SK-N-SH (cell line): ENCODE measurements at regions not wholly inside any gene's neighbourhood (a gene's known extent, or its start where the extent isn't known, plus 50 kb on each side); places are given as distances from the start of the nearest gene placed in this dataset.

ENCODE experiments used
- CTCF ChIA-PET: fragments of 300-600, 350-600 bp; formaldehyde crosslinking; extraction: SDS; loops from one replicate; lab custom pipeline; 2021; lab: Yijun Ruan, JAX
- POLR2A ChIA-PET: fragments of 350-600 bp; sonication (Branson Sonifier 250); formaldehyde crosslinking; extraction: SDS; loops from one replicate; lab custom pipeline; 2020; ENCODE audit warnings: antibody characterized with exemption, inconsistent platforms; lab: Yijun Ruan, JAX
- DNase-seq: peaks from one replicate; pipeline ENCODE4 v3.0.0; 2012
- H2AFZ ChIP-seq: fragments of 200-600 bp; sonication (generic); 2 replicates; pipeline ENCODE4 v1.8.1; 2016; ENCODE audit warnings: antibody characterized with exemption, mild to moderate bottlenecking, low read depth
- H3F3A ChIP-seq: fragments of 200-600 bp; sonication (generic); replicated peaks from 2 replicates; pipeline ENCODE3; 2016; ENCODE audit warnings: antibody characterized with exemption, mild to moderate bottlenecking; ENCODE audit not compliant: insufficient read depth
- H3K27ac ChIP-seq, 2 experiments: fragments of 200-500 bp in 1 of 2; fragments of 200-600 bp in 1 of 2; sonication (Bioruptor generic) in 1 of 2; sonication (generic), shearing (Covaris generic) in 1 of 2; 2 replicates each; pipeline versions ENCODE4 v1.5.1 to v1.6.1; 2014 to 2016; ENCODE audit warnings: low read depth in 2 of 2, inconsistent platforms in 1 of 2, low read length in 1 of 2, mild to moderate bottlenecking in 1 of 2, mixed read lengths in 1 of 2
- H3K27me3 ChIP-seq: fragments of 200-600 bp; sonication (generic), shearing (Covaris generic); 2 replicates; pipeline ENCODE4 v1.6.1; 2016; ENCODE audit warnings: mixed run types; ENCODE audit not compliant: insufficient read depth
- H3K36me3 ChIP-seq, 2 experiments: fragments of 200-500 bp in 1 of 2; fragments of 200-600 bp in 1 of 2; sonication (Bioruptor generic) in 1 of 2; sonication (generic) in 1 of 2; replicated peaks in 1 of 2; 2 replicates each; pipeline versions ENCODE3 to v1.5.1; 2014 to 2016; ENCODE audit warnings: low read length in 1 of 2, mild to moderate bottlenecking in 1 of 2; ENCODE audit not compliant: insufficient read depth in 2 of 2, control insufficient read depth in 1 of 2
- H3K4me1 ChIP-seq, 2 experiments: fragments of 200-500 bp in 1 of 2; fragments of 200-600 bp in 1 of 2; sonication (Bioruptor generic) in 1 of 2; sonication (generic), shearing (Covaris generic) in 1 of 2; 2 replicates each; pipeline versions ENCODE4 v1.5.1 to v1.6.1; 2014 to 2016; ENCODE audit warnings: low read depth in 1 of 2, low read length in 1 of 2, mixed run types in 1 of 2; ENCODE audit not compliant: insufficient read depth in 2 of 2, control insufficient read depth in 1 of 2
- H3K4me2 ChIP-seq: fragments of 200-600 bp; sonication (generic), shearing (Covaris generic); 2 replicates; pipeline ENCODE4 v1.6.1; 2017; ENCODE audit warnings: mixed run types
- H3K4me3 ChIP-seq, 2 experiments: fragments of 200-500 bp in 1 of 2; fragments of 200-600 bp in 1 of 2; sonication (Bioruptor generic) in 1 of 2; sonication (generic), shearing (Covaris generic) in 1 of 2; 2 replicates each; pipeline versions ENCODE4 v1.5.1 to v1.8.1; 2014 to 2016; ENCODE audit warnings: low read depth in 2 of 2, inconsistent platforms in 1 of 2, low read length in 1 of 2, mild to moderate bottlenecking in 1 of 2, mixed read lengths in 1 of 2, moderate library complexity in 1 of 2
- H3K79me2 ChIP-seq: fragments of 200-600 bp; sonication (generic); 2 replicates; pipeline ENCODE4 v1.8.1; 2017; ENCODE audit warnings: mild to moderate bottlenecking; ENCODE audit not compliant: insufficient read depth
- H3K9ac ChIP-seq: fragments of 200-600 bp; sonication (generic); 2 replicates; pipeline ENCODE4 v1.6.1; 2017; ENCODE audit warnings: mixed run types
- H3K9me2 ChIP-seq: fragments of 200-600 bp; sonication (generic); 2 replicates; pipeline ENCODE4 v1.6.1; 2017; ENCODE audit warnings: mixed run types
- H3K9me3 ChIP-seq: fragments of 200-600 bp; sonication (generic); 2 replicates; pipeline ENCODE4 v1.6.1; 2017; ENCODE audit warnings: mixed run types, mild to moderate bottlenecking, moderate library complexity
- H4K20me1 ChIP-seq: fragments of 200-600 bp; sonication (generic); 2 replicates; pipeline ENCODE4 v1.6.1; 2017; ENCODE audit warnings: mild to moderate bottlenecking, mixed run types; ENCODE audit not compliant: insufficient read depth
- CHD2 ChIP-seq: fragments of 150-350 bp; IDR thresholded peaks from 2 replicates; pipeline ENCODE4 v1.6.1; 2018; ENCODE audit warnings: low read length; ENCODE audit not compliant: partially characterized antibody
- ELF1 ChIP-seq: IDR thresholded peaks from 2 replicates; pipeline ENCODE4 v1.4.0; 2012
- EP300 ChIP-seq, 2 experiments: IDR thresholded peaks; 2 replicates each; pipeline versions ENCODE4 v1.4.0 to v1.6.1; 2012; ENCODE audit warnings: borderline replicate concordance in 1 of 2, low read depth in 1 of 2, low read length in 1 of 2
- FOSL2 ChIP-seq: IDR thresholded peaks from 2 replicates; pipeline ENCODE4 v1.4.0; 2012; ENCODE audit warnings: low read depth, mild to moderate bottlenecking, moderate library complexity, borderline replicate concordance
- FOXM1 ChIP-seq: IDR thresholded peaks from 2 replicates; pipeline ENCODE4 v1.4.0; 2012; ENCODE audit warnings: low read depth, mild to moderate bottlenecking
- GATA2 ChIP-seq: sonication (generic); formaldehyde crosslinking; IDR thresholded peaks from 2 replicates; pipeline ENCODE4 v1.5.0; 2020; ENCODE audit warnings: mild to moderate bottlenecking, missing genetic modification reagents
- JUND ChIP-seq: IDR thresholded peaks from 2 replicates; pipeline ENCODE4 v1.4.0; 2012
- MEF2A ChIP-seq: IDR thresholded peaks from 2 replicates; pipeline ENCODE4 v1.4.0; 2012; ENCODE audit warnings: low read depth, borderline replicate concordance
- NFIC ChIP-seq: IDR thresholded peaks from 2 replicates; pipeline ENCODE4 v1.4.0; 2012; ENCODE audit warnings: borderline replicate concordance
- RAD21 ChIP-seq: IDR thresholded peaks from 2 replicates; pipeline ENCODE4 v1.6.1; 2012; ENCODE audit warnings: mild to moderate bottlenecking, low read length
- RFX5 ChIP-seq: IDR thresholded peaks from 2 replicates; pipeline ENCODE4 v1.6.1; 2012; ENCODE audit warnings: mild to moderate bottlenecking, improper control_type of control experiment, low read length
- RXRA ChIP-seq: IDR thresholded peaks from 2 replicates; pipeline ENCODE4 v1.4.0; 2012; ENCODE audit warnings: low read depth, mild to moderate bottlenecking, borderline replicate concordance
- TCF12 ChIP-seq: IDR thresholded peaks from 2 replicates; pipeline ENCODE4 v1.4.0; 2012
- TEAD4 ChIP-seq: IDR thresholded peaks from 2 replicates; pipeline ENCODE4 v1.4.0; 2012; ENCODE audit warnings: mild to moderate bottlenecking, borderline replicate concordance; ENCODE audit not compliant: insufficient read depth
- YY1 ChIP-seq: IDR thresholded peaks from 2 replicates; pipeline ENCODE4 v1.4.0; 2012; ENCODE audit warnings: low read depth, mild to moderate bottlenecking
- WGBS: methylation state at CpG from one replicate; pipeline ENCODE4 v1.1.6; 2017; ENCODE audit warnings: low lambda C conversion rate; 5-methylcytosine and 5-hydroxymethylcytosine counted together
- TF ChIP-seq, protein P1 (sequence below): fragments of 150-350 bp; IDR thresholded peaks from 2 replicates; pipeline ENCODE4 v1.6.1; 2017; ENCODE audit warnings: antibody characterized with exemption, low read length, low read depth, borderline replicate concordance
- TF ChIP-seq, protein P2 (sequence below): fragments of 150-350 bp; IDR thresholded peaks from 2 replicates; pipeline ENCODE4 v1.6.1; 2016; ENCODE audit warnings: mild to moderate bottlenecking, low read depth, low read length
- TF ChIP-seq, protein P3 (sequence below): IDR thresholded peaks from 2 replicates; pipeline ENCODE4 v1.6.1; 2012; ENCODE audit warnings: mild to moderate bottlenecking, low read depth, low read length, moderate library complexity
- TF ChIP-seq, protein P4 (sequence below): IDR thresholded peaks from 2 replicates; pipeline ENCODE4 v1.4.0; 2012; ENCODE audit warnings: low read depth, borderline replicate concordance

DNA sequence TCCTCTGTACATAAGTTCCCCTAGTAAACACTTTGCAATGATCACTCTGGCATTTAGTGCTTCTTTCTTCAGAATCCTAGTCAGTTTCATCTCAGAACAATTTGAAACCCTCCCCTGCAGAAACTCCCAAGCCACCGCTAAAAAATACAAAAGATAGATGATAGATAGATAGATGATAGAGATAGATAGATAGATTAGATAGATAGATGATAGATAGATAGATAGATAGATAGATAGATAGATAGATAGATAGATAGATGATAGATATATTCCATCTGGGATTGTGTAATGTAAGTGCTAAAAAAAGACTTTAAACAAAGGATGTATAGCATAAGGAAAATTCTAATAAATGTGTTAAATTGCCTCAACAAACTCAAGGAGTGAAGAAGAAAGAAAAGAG lies 212.6 kb upstream of the POGK start:
- TF ChIP-seq RFX5 = no peak
- TF ChIP-seq MEF2A = no peak
- no peak for TF ChIP-seq JUND
- TF ChIP-seq YY1 = no peak
- no peak for TF ChIP-seq RXRA
- TF ChIP-seq FOSL2 = no peak
- TF ChIP-seq, protein P1, sequence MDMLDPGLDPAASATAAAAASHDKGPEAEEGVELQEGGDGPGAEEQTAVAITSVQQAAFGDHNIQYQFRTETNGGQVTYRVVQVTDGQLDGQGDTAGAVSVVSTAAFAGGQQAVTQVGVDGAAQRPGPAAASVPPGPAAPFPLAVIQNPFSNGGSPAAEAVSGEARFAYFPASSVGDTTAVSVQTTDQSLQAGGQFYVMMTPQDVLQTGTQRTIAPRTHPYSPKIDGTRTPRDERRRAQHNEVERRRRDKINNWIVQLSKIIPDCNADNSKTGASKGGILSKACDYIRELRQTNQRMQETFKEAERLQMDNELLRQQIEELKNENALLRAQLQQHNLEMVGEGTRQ = no peak
- no peak for TF ChIP-seq TCF12
- TF ChIP-seq ELF1 = no peak
- TF ChIP-seq NFIC = no peak
- TF ChIP-seq, protein P2, sequence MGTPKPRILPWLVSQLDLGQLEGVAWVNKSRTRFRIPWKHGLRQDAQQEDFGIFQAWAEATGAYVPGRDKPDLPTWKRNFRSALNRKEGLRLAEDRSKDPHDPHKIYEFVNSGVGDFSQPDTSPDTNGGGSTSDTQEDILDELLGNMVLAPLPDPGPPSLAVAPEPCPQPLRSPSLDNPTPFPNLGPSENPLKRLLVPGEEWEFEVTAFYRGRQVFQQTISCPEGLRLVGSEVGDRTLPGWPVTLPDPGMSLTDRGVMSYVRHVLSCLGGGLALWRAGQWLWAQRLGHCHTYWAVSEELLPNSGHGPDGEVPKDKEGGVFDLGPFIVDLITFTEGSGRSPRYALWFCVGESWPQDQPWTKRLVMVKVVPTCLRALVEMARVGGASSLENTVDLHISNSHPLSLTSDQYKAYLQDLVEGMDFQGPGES = no peak
- TF ChIP-seq, protein P3, sequence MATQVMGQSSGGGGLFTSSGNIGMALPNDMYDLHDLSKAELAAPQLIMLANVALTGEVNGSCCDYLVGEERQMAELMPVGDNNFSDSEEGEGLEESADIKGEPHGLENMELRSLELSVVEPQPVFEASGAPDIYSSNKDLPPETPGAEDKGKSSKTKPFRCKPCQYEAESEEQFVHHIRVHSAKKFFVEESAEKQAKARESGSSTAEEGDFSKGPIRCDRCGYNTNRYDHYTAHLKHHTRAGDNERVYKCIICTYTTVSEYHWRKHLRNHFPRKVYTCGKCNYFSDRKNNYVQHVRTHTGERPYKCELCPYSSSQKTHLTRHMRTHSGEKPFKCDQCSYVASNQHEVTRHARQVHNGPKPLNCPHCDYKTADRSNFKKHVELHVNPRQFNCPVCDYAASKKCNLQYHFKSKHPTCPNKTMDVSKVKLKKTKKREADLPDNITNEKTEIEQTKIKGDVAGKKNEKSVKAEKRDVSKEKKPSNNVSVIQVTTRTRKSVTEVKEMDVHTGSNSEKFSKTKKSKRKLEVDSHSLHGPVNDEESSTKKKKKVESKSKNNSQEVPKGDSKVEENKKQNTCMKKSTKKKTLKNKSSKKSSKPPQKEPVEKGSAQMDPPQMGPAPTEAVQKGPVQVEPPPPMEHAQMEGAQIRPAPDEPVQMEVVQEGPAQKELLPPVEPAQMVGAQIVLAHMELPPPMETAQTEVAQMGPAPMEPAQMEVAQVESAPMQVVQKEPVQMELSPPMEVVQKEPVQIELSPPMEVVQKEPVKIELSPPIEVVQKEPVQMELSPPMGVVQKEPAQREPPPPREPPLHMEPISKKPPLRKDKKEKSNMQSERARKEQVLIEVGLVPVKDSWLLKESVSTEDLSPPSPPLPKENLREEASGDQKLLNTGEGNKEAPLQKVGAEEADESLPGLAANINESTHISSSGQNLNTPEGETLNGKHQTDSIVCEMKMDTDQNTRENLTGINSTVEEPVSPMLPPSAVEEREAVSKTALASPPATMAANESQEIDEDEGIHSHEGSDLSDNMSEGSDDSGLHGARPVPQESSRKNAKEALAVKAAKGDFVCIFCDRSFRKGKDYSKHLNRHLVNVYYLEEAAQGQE = no peak
- TF ChIP-seq GATA2 (CRISPR knock-in tag) = no peak
- no peak for TF ChIP-seq EP300 (IDR thresholded peaks at IDR 0.05; ENCODE audit: borderline replicate concordance in 1 of 2, low read depth in 1 of 2, low read length in 1 of 2)
- TF ChIP-seq, protein P4, sequence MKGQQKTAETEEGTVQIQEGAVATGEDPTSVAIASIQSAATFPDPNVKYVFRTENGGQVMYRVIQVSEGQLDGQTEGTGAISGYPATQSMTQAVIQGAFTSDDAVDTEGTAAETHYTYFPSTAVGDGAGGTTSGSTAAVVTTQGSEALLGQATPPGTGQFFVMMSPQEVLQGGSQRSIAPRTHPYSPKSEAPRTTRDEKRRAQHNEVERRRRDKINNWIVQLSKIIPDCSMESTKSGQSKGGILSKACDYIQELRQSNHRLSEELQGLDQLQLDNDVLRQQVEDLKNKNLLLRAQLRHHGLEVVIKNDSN = no peak
- no peak for TF ChIP-seq TEAD4
- TF ChIP-seq RAD21 = no peak
- no peak for TF ChIP-seq FOXM1
- TF ChIP-seq CHD2 = no peak
- Histone ChIP-seq H3K4me2 (no peak overlapping the region), H3K9me3 (no peaks in the 10 kb centered on the region), H3K36me3 (no peaks in the 10 kb centered on the region), H3K27me3 (no peaks in the 10 kb centered on the region), H4K20me1 (no peaks in the 10 kb centered on the region), H3K4me3 (no peak overlapping the region), H3K9me2 (no peaks in the 10 kb centered on the region), H3F3A (no peaks in the 10 kb centered on the region), H3K9ac (no peak overlapping the region), H3K27ac (no peak overlapping the region), H3K4me1 (no peaks in the 10 kb centered on the region), H3K79me2 (no peaks in the 10 kb centered on the region), H2AFZ (no peak overlapping the region)
- CTCF ChIA-PET = no interaction called here
- no peak for DNase-seq
- POLR2A ChIA-PET = no interaction called here
- WGBS = 18% methylated on average over 1 of the region's 1 CpG
